GM23338 (cell line): ENCODE measurements at regions not wholly inside any gene's neighbourhood (a gene's known extent, or its start where the extent isn't known, plus 50 kb on each side); places are given as distances from the start of the nearest gene placed in this dataset.

Source experiments
- ATAC-seq: fragments of 200-7000 bp; cut with Tn5 transposase; 3 replicates; pipeline ENCODE4 v1.9.1; 2020
- DNase-seq: peaks from one replicate; pipeline ENCODE4 v3.0.0-alpha.2; 2015; ENCODE audit warnings: low spot score
- H2AFZ ChIP-seq: fragments of 200-600 bp; sonication (generic); 2 replicates; pipeline ENCODE4 v1.8.0; 2016; ENCODE audit warnings: antibody characterized with exemption, mild to moderate bottlenecking, moderate library complexity
- H3F3A ChIP-seq: fragments of 200-600 bp; sonication (generic); replicated peaks from 2 replicates; pipeline ENCODE4 v1.8.0; 2017; ENCODE audit warnings: antibody characterized with exemption, mixed run types, low read depth
- H3K27ac ChIP-seq: fragments of 200-600 bp; sonication (generic); 2 replicates; pipeline ENCODE4 v1.6.1; 2016; ENCODE audit warnings: low read depth
- H3K27me3 ChIP-seq: fragments of 200-600 bp; sonication (generic); 2 replicates; pipeline ENCODE4 v1.8.0; 2016; ENCODE audit warnings: mild to moderate bottlenecking, mixed run types, moderate library complexity; ENCODE audit not compliant: insufficient read depth
- H3K36me3 ChIP-seq: fragments of 200-600 bp; sonication (generic); 2 replicates; pipeline ENCODE4 v1.8.0; 2016; ENCODE audit warnings: mild to moderate bottlenecking; ENCODE audit not compliant: insufficient read depth
- H3K4me1 ChIP-seq: fragments of 200-600 bp; sonication (generic); 2 replicates; pipeline ENCODE4 v1.8.0; 2016; ENCODE audit warnings: mild to moderate bottlenecking, moderate library complexity; ENCODE audit not compliant: insufficient read depth
- H3K4me2 ChIP-seq: fragments of 200-600 bp; sonication (generic); 2 replicates; pipeline ENCODE4 v1.7.1; 2017; ENCODE audit warnings: mixed run types
- H3K4me3 ChIP-seq: fragments of 200-600 bp; sonication (generic); 2 replicates; pipeline ENCODE4 v1.6.1; 2016; ENCODE audit warnings: mixed run types
- H3K79me2 ChIP-seq: fragments of 200-600 bp; sonication (generic); replicated peaks from 2 replicates; pipeline ENCODE4 v1.8.0; 2017; ENCODE audit warnings: mild to moderate bottlenecking; ENCODE audit not compliant: insufficient read depth
- H3K9me2 ChIP-seq: fragments of 200-600 bp; sonication (generic); 2 replicates; pipeline ENCODE4 v1.8.0; 2017; ENCODE audit not compliant: insufficient read depth
- H4K20me1 ChIP-seq: fragments of 200-600 bp; sonication (generic); replicated peaks from 2 replicates; pipeline ENCODE4 v1.8.0; 2017; ENCODE audit warnings: mild to moderate bottlenecking; ENCODE audit not compliant: insufficient read depth
- H3K27ac Mint-ChIP-seq: 2 replicates; pipeline ENCODE4 v1.8.0; 2020; ENCODE audit warnings: inconsistent platforms, mild to moderate bottlenecking, moderate library complexity, mixed read lengths
- H3K27me3 Mint-ChIP-seq: 3 replicates; pipeline ENCODE4 v1.8.0; 2022; ENCODE audit warnings: low read depth, mild to moderate bottlenecking, moderate library complexity, mixed read lengths, inconsistent platforms; ENCODE audit not compliant: insufficient read depth, poor library complexity
- H3K36me3 Mint-ChIP-seq: 3 replicates; pipeline ENCODE4 v1.8.0; 2021; ENCODE audit warnings: low read depth, mild to moderate bottlenecking, inconsistent platforms, moderate library complexity, mixed read lengths
- H3K4me1 Mint-ChIP-seq: 3 replicates; pipeline ENCODE4 v1.8.0; 2020; ENCODE audit warnings: mild to moderate bottlenecking, inconsistent platforms, mixed read lengths
- H3K4me3 Mint-ChIP-seq: 3 replicates; pipeline ENCODE4 v1.8.0; 2021; ENCODE audit warnings: moderate library complexity, mild to moderate bottlenecking, inconsistent platforms, mixed read lengths
- H3K9me3 Mint-ChIP-seq: 3 replicates; pipeline ENCODE4 v1.8.0; 2020; ENCODE audit warnings: moderate library complexity, mild to moderate bottlenecking, inconsistent platforms, mixed read lengths
- CREB1 ChIP-seq: fragments of 250-450 bp; sonication (Bioruptor Pico); IDR thresholded peaks from 2 replicates; pipeline ENCODE4 v1.5.0; 2020; ENCODE audit warnings: low read depth, mild to moderate bottlenecking, moderate library complexity
- CTCF ChIP-seq, 2 experiments: fragments of 200-600 bp in 1 of 2; sonication (generic) in 1 of 2; conservative IDR thresholded peaks; 2 replicates each; pipeline versions ENCODE4 v1.5.1 to v1.6.1; 2016 to 2017; ENCODE audit warnings: antibody characterized with exemption in 2 of 2, low read depth in 2 of 2, mild to moderate bottlenecking in 2 of 2, moderate library complexity in 1 of 2
- EZH2 ChIP-seq: fragments of 200-600 bp; sonication (generic); IDR thresholded peaks from one replicate; pipeline ENCODE4 v1.8.0; 2017; ENCODE audit warnings: antibody characterized with exemption, mild to moderate bottlenecking, low read depth; ENCODE audit not compliant: unreplicated experiment
- EZH2phosphoT487 ChIP-seq: fragments of 200-600 bp; sonication (generic); IDR thresholded peaks from one replicate; pipeline ENCODE4 v1.8.1; 2018; ENCODE audit warnings: antibody characterized with exemption; ENCODE audit not compliant: unreplicated experiment
- JUNB ChIP-seq: IDR thresholded peaks from one replicate; pipeline ENCODE4 v1.6.1; 2016; ENCODE audit warnings: antibody characterized with exemption; ENCODE audit not compliant: unreplicated experiment
- NANOG ChIP-seq: IDR thresholded peaks from 2 replicates; pipeline ENCODE4 v1.6.1; 2016; ENCODE audit warnings: antibody characterized with exemption, borderline replicate concordance
- REST ChIP-seq: IDR thresholded peaks from one replicate; pipeline ENCODE4 v1.6.1; 2018; ENCODE audit warnings: antibody characterized with exemption; ENCODE audit not compliant: unreplicated experiment
- STAT1 ChIP-seq: IDR thresholded peaks from one replicate; pipeline ENCODE4 v1.6.1; 2016; ENCODE audit warnings: antibody characterized with exemption; ENCODE audit not compliant: unreplicated experiment
- ZNF114 ChIP-seq: fragments of 250-450 bp; sonication (Bioruptor Pico); IDR thresholded peaks from 2 replicates; pipeline ENCODE4 v1.5.0; 2020; ENCODE audit warnings: mild to moderate bottlenecking, moderate library complexity
- ZNF462 ChIP-seq: fragments of 250-450 bp; sonication (Bioruptor Pico); IDR thresholded peaks from 2 replicates; pipeline ENCODE4 v1.5.0; 2020; ENCODE audit warnings: mild to moderate bottlenecking, moderate library complexity

- Mint-ChIP-seq H3K36me3 (peaks cover 17% of the 10 kb centered on the region; the same call in 2 of the 3 replicates), H3K9me3 (peaks cover 31% of the 10 kb centered on the region), H3K27ac (no peak overlapping the region), H3K4me1 (no peaks in the 10 kb centered on the region), H3K4me3 (no peak overlapping the region), H3K27me3 (no peaks in the 10 kb centered on the region)
- TF ChIP-seq CTCF (conservative IDR thresholded peaks at IDR 0.05; ENCODE audit: low read depth in 2 of 2) (no peak), EZH2 (no peak)
- H2AFZ ChIP-seq: no peak overlapping the region
- H3K79me2 ChIP-seq: no peaks in the 10 kb centered on the region
- no peak overlapping the region for H3K27ac ChIP-seq
- H3K4me3 ChIP-seq: no peak overlapping the region
- ATAC-seq: no peak
- no peaks in the 10 kb centered on the region for H3K27me3 ChIP-seq
- no peaks in the 10 kb centered on the region for H4K20me1 ChIP-seq
- no peak for DNase-seq
- H3K4me2 ChIP-seq: no peak overlapping the region
- H3F3A ChIP-seq: no peaks in the 10 kb centered on the region
- no peaks in the 10 kb centered on the region for H3K9me2 ChIP-seq
- H3K36me3 ChIP-seq: no peaks in the 10 kb centered on the region
- no peaks in the 10 kb centered on the region for H3K4me1 ChIP-seq
Measured at GRCh38 chr3:153426344-153426743, 264.3 kb downstream of the RAP2B start.

- H3K4me1 ChIP-seq: no peaks in the 10 kb centered on the region
- no peaks in the 10 kb centered on the region for H3K27me3 Mint-ChIP-seq
- H2AFZ ChIP-seq: no peak overlapping the region
- DNase-seq (no peak), ATAC-seq (no peak)
- H3F3A ChIP-seq: no peaks in the 10 kb centered on the region
- no peak overlapping the region for H3K4me3 ChIP-seq
- H3K36me3 ChIP-seq: no peaks in the 10 kb centered on the region
- H3K4me2 ChIP-seq: no peak overlapping the region
- no peaks in the 10 kb centered on the region for H4K20me1 ChIP-seq
- no peaks in the 10 kb centered on the region for H3K79me2 ChIP-seq
- H3K4me3 Mint-ChIP-seq: no peak overlapping the region
- H3K36me3 Mint-ChIP-seq: peaks cover 17% of the 10 kb centered on the region; the same call in 2 of the 3 replicates
- H3K27ac ChIP-seq: no peak overlapping the region
- no peak overlapping the region for H3K27ac Mint-ChIP-seq
- no peaks in the 10 kb centered on the region for H3K4me1 Mint-ChIP-seq
- peaks cover 29% of the 10 kb centered on the region for H3K9me3 Mint-ChIP-seq
- no peaks in the 10 kb centered on the region for H3K27me3 ChIP-seq
- no peaks in the 10 kb centered on the region for H3K9me2 ChIP-seq
- TF ChIP-seq CREB1 (CRISPR knock-in tag) (no peak), ZNF462 (CRISPR knock-in tag) (no peak), JUNB (no peak), ZNF114 (no peak), STAT1 (no peak), REST (no peak), EZH2phosphoT487 (no peak), NANOG (no peak)
Measured at GRCh38 chr3:153426803-153427202, 264.8 kb downstream of the RAP2B start.
